ENCODE measurements at regions not wholly inside any gene's neighbourhood (a gene's known extent, or its start where the extent isn't known, plus 50 kb on each side); places are given as distances from the start of the nearest gene placed in this dataset.

DNA sequence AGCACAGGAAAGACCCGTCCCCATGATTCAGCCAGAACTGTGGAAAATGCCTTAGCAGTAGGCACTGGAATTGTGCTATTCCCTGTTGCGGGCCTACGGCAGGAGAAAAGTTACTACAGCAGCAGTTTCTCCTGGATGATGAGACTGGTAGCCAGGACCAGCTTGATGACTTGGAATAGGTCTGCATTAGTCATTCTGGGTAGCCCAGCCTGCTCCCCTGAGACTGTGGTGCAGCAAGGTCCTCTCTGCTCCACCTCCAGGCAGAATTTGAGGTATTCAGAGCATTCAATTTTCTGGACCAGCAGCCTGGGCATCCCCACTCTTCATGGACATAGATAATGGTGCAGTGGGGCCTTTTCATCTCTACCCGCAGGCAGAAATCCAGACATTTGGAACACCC lies 490.0 kb downstream of the SH2D4B start:
- no peaks in the 10 kb centered on the region for H3K4me1 ChIP-seq (replicated peaks; ENCODE audit: insufficient read depth)
- H3K4me2 ChIP-seq: no peak overlapping the region
- no peak for DNase-seq
- ChIA-PET POLR2A (ENCODE audit: unreplicated experiment) (no interaction called here), CTCF (no interaction called here)
- no peaks in the 10 kb centered on the region for H3K27me3 ChIP-seq (ENCODE audit: insufficient read depth, low read depth)
- intact Hi-C loops (cut with micrococcal nuclease; ENCODE audit: unreplicated experiment): no loop called here
- H3K4me3 ChIP-seq: no peak overlapping the region
- H2AFZ ChIP-seq: no peak overlapping the region
- no TSS peak for BruUV-seq (replicated peaks)
- H3K36me3 ChIP-seq (ENCODE audit: low read depth): no peaks in the 10 kb centered on the region
- H3K9me2 ChIP-seq (ENCODE audit: insufficient read depth): no peaks in the 10 kb centered on the region
- no peaks in the 10 kb centered on the region for H4K20me1 ChIP-seq (ENCODE audit: insufficient read depth)
- H3K9me3 ChIP-seq (ENCODE audit: insufficient read depth, low read depth): no peaks in the 10 kb centered on the region
- H3K27ac ChIP-seq: no peak overlapping the region
- TF ChIP-seq, protein P1, sequence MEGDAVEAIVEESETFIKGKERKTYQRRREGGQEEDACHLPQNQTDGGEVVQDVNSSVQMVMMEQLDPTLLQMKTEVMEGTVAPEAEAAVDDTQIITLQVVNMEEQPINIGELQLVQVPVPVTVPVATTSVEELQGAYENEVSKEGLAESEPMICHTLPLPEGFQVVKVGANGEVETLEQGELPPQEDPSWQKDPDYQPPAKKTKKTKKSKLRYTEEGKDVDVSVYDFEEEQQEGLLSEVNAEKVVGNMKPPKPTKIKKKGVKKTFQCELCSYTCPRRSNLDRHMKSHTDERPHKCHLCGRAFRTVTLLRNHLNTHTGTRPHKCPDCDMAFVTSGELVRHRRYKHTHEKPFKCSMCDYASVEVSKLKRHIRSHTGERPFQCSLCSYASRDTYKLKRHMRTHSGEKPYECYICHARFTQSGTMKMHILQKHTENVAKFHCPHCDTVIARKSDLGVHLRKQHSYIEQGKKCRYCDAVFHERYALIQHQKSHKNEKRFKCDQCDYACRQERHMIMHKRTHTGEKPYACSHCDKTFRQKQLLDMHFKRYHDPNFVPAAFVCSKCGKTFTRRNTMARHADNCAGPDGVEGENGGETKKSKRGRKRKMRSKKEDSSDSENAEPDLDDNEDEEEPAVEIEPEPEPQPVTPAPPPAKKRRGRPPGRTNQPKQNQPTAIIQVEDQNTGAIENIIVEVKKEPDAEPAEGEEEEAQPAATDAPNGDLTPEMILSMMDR (conservative IDR thresholded peaks at IDR 0.05): no peak
- TF ChIP-seq EZH2 (IDR thresholded peaks at IDR 0.05; ENCODE audit: low read depth): no peak
- H3K79me2 ChIP-seq (ENCODE audit: low read depth): no peaks in the 10 kb centered on the region
- H3F3A ChIP-seq (ENCODE audit: insufficient read depth, low read depth): no peaks in the 10 kb centered on the region

DNA sequence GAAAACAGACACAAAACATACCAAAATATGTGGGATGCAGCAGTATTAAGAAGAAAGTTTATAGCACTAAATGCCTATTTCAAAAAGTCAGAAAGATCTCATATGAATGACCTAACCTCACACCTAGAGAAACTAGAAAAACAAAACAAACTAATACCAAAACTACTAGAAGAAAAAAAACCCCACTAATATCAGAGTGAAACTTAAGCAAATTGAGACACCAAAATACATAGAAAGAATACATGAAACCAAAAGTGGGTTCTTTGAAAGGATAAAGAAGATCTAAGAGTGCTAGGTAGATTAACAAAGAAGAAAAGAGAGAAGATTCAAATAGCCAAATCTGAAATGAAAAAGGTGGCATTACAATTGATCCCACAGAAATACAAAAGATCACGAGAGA lies 494.1 kb downstream of the SH2D4B start:
- no peak overlapping the region for H2AFZ ChIP-seq
- intact Hi-C loops (cut with micrococcal nuclease; ENCODE audit: unreplicated experiment): no loop called here
- ChIA-PET POLR2A (ENCODE audit: unreplicated experiment) (no interaction called here), CTCF (no interaction called here)
- no peak overlapping the region for H3K4me2 ChIP-seq
- no peaks in the 10 kb centered on the region for H3F3A ChIP-seq (ENCODE audit: insufficient read depth, low read depth)
- H4K20me1 ChIP-seq (ENCODE audit: insufficient read depth): no peaks in the 10 kb centered on the region
- no peaks in the 10 kb centered on the region for H3K36me3 ChIP-seq (ENCODE audit: low read depth)
- TF ChIP-seq, protein P1 (conservative IDR thresholded peaks at IDR 0.05): no peak
- TF ChIP-seq EZH2 (IDR thresholded peaks at IDR 0.05; ENCODE audit: low read depth): no peak
- H3K27ac ChIP-seq: no peak overlapping the region
- no peaks in the 10 kb centered on the region for H3K4me1 ChIP-seq (replicated peaks; ENCODE audit: insufficient read depth)
- no peaks in the 10 kb centered on the region for H3K9me3 ChIP-seq (ENCODE audit: insufficient read depth, low read depth)
- no peaks in the 10 kb centered on the region for H3K79me2 ChIP-seq (ENCODE audit: low read depth)
- H3K9me2 ChIP-seq (ENCODE audit: insufficient read depth): no peaks in the 10 kb centered on the region; the same call in 1 of the 2 replicates
- no peak for DNase-seq
- no peak overlapping the region for H3K4me3 ChIP-seq
- BruUV-seq (replicated peaks): no TSS peak
- no peaks in the 10 kb centered on the region for H3K27me3 ChIP-seq (ENCODE audit: insufficient read depth, low read depth)

DNA sequence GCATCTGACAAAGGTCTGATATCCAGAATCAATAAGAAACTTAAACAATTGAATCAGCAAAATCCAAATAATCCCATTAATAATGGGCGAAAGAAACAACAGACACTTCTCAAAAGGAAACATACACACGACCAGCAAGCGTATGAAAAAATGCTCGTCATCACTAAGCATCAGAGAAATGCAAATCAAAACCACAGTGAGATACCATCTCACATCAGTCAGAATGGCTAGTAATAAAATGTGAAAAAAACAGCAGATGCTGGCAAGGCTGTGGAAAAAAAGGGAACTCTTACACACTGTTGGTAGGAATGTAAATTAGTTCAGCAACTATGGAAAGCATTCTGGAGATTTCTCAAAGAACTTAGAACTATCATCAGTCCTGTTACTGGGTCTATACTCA lies 496.7 kb downstream of the SH2D4B start:
- no peaks in the 10 kb centered on the region for H3K79me2 ChIP-seq (ENCODE audit: low read depth)
- no peak for DNase-seq
- H3K27me3 ChIP-seq (ENCODE audit: insufficient read depth, low read depth): no peaks in the 10 kb centered on the region
- H3K4me3 ChIP-seq: no peak overlapping the region
- TF ChIP-seq, protein P1 (conservative IDR thresholded peaks at IDR 0.05): no peak
- TF ChIP-seq EZH2 (IDR thresholded peaks at IDR 0.05; ENCODE audit: low read depth): no peak
- no TSS peak for BruUV-seq (replicated peaks)
- no peaks in the 10 kb centered on the region for H3K36me3 ChIP-seq (ENCODE audit: low read depth)
- no peaks in the 10 kb centered on the region for H4K20me1 ChIP-seq (ENCODE audit: insufficient read depth)
- H3K9me2 ChIP-seq (ENCODE audit: insufficient read depth): no peaks in the 10 kb centered on the region; the same call in 1 of the 2 replicates
- H3K9me3 ChIP-seq (ENCODE audit: insufficient read depth, low read depth): no peaks in the 10 kb centered on the region; the same call in 1 of the 2 replicates
- ChIA-PET POLR2A (ENCODE audit: unreplicated experiment) (no interaction called here), CTCF (no interaction called here)
- no peaks in the 10 kb centered on the region for H3K4me1 ChIP-seq (replicated peaks; ENCODE audit: insufficient read depth)
- no peak overlapping the region for H3K27ac ChIP-seq
- H3F3A ChIP-seq (ENCODE audit: insufficient read depth, low read depth): no peaks in the 10 kb centered on the region
- intact Hi-C loops (cut with micrococcal nuclease; ENCODE audit: unreplicated experiment): no loop called here
- H2AFZ ChIP-seq: no peak overlapping the region
- H3K4me2 ChIP-seq: no peak overlapping the region
